HG03442 (cell line): ENCODE measurements at regions not wholly inside any gene's neighbourhood (a gene's known extent, or its start where the extent isn't known, plus 50 kb on each side); places are given as distances from the start of the nearest gene placed in this dataset.

ENCODE experiments used
- ATAC-seq: cut with Tn5 transposase; IDR thresholded peaks from one replicate; pipeline ENCODE4 v1.9.1; 2021; ENCODE audit warnings: mild to moderate bottlenecking, moderate library complexity; ENCODE audit not compliant: unreplicated experiment

DNA sequence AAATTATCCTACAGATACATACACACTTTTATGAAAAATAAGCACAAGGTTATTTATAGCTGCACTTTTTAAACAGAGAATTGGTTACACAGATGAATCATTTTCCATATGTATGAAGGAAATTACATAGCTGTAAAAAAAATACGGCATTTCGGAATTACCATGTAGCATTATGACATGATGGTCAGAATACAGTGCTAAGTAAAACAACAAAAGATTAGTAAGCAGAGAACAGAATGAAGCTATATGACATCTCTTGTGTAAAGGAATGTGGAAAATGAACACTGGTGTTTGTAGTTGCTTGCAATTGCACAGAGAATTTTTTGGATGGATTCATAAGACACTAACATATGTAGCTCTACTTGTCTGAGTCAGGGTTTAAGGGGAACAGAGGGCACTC lies 1222.0 kb upstream of the PRKX start:
- ATAC-seq, result no peak

- ATAC-seq, result no peak
These were observed 1219.3 kb upstream of the PRKX start for GRCh38 chrX:4932790-4933189.

- ATAC-seq, result no peak
These were observed 1217.0 kb upstream of the PRKX start for GRCh38 chrX:4930426-4930825.

DNA sequence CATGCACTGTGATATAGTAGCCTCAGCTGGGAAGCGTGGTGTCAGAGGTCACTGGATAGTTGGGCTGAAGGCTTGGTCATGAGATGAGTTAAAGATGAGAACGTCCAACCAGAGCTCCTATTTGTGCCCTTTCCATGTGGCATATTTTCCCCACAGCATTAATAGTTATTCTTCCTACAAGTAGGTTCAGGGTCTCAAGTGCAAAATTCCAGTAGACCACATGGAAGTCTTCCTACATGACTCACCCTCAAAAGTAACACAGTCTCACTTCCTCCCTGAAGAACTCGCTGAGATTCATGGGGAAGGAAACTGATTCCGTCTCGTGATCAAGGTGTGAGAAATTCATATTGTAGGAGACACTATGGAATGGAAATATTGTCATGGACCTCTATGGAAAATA lies 1212.5 kb upstream of the PRKX start:
- no peak for ATAC-seq

DNA sequence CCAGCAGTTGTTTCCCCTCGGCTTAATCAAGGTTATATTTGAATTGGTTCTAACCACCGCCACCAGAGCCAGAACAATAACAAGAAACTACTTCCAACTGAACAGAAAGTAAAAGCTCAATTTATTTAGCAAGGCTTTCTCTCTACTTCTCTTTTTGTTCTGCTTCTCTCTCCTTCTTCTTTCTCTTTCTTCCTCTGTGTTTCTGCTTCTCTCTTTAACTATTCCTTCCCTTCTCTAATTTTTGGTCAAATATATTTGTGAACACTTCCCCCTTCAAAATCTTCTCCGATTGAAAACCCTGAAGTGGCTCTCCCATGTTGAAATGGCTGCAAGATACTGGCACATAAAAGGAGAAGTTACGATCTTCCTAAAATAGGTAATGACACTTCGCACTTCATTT lies 1195.9 kb upstream of the PRKX start:
- no peak for ATAC-seq

- no peak for ATAC-seq
These were observed 1192.1 kb upstream of the PRKX start for GRCh38 chrX:4905576-4905975.

DNA sequence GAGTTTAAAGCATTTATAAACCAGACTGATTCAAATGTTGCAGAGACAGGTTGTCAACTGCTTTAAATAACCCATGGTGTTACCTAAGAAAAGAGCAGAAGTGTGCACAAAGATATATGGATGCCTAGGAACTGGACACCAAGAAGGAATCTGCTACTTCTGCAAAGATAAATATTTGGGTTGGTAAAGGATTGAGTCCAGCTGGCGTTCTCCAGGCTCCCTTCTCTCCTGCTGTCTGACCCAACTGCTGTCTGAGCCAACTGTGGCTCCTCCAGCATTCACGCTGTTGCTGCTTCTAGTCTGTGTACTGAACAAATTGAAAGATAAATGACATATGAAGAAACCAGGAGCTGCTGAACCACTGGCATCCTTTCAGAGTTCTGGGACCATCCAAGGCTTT lies 1167.8 kb upstream of the PRKX start:
- no peak for ATAC-seq

DNA sequence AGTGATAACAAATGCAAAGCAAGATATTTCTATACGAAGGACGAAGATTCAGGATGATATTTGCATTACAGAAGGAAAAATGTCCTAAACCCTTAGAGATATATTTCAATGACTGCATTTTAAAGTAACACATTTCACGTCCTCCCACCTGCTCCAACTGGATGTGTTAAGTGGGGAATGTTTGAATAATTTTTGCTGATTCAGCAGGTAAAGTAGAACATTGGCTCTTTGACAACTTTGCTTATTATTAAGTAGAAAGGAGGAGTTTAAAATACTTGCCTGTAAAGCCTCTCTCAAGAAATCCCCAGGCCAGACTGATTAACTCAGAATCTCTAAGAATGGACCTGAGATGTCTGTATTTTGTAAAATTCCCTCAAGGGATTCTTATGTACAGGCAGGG lies 1165.2 kb upstream of the PRKX start:
- ATAC-seq, result no peak

DNA sequence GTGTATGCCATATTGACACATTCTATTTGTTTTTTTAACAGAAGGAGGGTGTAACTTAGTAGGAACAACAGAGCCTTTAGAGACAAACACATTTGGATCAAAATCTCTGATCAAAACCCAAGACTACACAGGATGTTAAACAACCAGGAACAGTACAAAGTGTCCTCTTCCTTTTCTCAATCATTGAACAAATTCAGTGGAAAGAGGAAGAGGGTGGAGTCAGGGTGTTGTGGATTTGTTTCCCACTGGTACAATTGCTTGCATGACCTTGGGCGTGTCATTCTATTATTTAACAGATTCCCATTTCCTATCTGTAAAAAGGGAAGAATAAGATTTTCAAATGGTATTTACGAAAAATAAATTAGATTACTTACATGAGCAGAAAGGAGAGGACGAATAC lies 1162.8 kb upstream of the PRKX start:
- no peak for ATAC-seq

DNA sequence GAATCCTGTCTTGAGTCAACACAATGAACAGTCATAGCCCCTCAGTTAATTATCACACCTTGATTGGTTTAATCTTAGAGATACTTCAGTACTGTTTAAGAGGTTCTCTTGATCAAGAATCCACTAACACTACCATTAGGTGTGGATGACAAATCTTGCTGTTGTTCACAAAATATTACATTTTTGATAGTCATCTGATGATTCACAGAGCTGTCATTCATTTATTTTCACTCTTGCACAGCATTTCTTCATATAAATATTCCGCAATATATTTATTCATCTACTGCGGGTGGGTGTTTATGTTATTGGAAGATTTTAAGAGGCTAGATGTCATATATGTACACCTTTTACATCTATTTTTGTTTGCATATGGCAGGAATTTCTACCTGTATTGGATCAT lies 1138.1 kb upstream of the PRKX start:
- no peak for ATAC-seq

GRCh38 chrX:4850312-4850711 lies 1136.9 kb upstream of the PRKX start:
- no peak for ATAC-seq

DNA sequence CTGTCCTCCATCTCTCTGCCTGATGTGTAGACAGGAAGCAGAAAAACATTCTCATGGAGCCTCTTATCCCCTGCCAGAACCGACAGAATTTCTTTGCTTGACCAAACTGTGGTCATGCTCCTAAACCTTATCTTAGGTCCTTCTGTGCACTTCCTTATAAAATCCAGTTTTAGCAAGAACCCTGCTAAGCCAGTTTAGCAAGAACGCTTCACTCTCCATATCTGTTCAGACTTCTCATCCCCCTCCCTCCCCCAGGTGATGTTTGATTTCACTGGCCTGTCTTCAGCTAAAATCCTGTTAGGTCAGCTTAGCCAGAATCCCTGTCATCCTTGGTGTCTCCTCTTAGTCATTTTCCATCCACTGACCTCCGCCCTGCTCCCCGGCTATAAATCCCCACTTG lies 1130.9 kb upstream of the PRKX start:
- no peak for ATAC-seq

DNA sequence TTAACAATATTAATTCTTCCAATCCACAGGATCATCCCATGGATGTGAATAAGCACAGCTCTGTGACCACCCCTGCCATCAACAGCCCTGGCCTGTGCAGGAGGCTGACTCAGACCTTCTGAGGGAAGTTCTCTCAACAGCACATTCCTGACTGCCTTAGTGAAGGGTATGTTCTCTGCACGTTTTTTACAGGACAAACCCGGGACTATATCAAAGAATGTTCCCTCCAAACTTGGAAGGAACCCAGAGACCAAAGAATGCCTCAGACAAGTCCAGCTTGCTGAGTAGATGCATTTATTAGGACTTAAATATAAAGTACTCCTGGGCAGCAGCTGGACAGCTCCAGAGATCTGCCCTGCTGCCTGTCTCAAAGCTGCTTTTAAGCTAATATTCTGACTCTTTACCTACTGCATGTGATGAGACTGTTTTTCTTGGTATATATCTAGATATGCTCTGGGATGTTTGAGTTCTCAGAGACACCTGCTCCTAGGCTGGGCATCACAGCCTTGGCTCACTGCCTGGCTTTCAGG lies 1127.8 kb upstream of the PRKX start:
- ATAC-seq, result no peak

DNA sequence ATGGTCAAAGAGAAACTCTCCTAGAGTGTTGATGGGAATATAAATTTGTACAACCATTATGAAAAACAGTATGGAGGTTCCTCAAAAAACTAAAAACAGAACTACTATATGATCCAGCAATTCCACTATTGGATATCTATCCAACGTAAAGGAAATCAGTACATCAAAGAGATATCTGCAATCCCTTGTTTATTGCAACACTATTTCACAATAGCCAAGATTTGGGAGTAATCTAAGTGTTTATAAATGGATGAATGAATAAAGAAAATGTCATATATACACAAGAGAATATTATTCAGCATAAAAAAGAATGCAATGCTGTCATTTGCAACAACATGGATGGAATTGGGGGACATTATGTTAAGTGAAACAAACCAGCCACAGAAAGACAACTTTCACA lies 1118.1 kb upstream of the PRKX start:
- ATAC-seq, result no peak

GRCh38 chrX:4830880-4831557 lies 1117.6 kb upstream of the PRKX start:
- no peak for ATAC-seq

DNA sequence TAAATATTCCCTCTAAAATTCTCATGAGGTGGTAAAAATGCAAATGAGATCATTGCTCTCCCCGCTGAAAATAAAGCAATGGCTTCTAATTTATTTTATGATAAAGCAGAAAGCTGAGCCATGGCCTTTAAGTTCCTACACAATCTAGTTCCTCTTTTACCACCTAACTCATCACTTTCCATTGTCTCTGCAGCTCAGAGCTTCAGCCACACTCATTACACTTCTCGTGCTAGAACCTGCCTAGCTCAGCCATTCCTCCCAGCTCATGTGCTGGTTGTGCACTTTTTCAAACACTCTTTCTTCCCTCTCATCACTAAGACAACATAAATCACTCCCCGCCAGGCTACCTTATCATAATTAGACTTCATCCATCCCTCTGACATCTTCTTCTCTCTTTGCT lies 1112.1 kb upstream of the PRKX start:
- no peak for ATAC-seq

DNA sequence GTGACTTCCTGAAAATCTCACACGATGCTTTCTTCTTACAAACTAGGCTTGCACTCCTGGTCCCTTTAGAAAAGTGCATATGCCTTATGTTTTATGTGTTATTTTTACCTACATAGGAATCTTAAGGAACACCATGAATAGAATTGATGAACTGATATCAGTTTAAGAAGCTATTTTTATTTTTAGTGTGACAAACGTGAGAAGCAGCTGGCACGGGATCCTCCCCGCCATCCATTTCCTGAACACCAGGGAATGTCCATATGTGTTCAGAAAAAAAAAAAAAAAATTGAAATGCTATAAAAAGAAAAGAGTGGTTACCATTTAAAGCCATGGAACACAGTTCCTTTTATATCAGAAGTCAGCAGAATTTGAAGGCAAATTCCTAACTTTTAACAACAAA lies 1096.1 kb upstream of the PRKX start:
- ATAC-seq, result no peak

- no peak for ATAC-seq
These were observed 1092.1 kb upstream of the PRKX start for GRCh38 chrX:4805502-4805901.

GRCh38 chrX:4800756-4801155 lies 1087.3 kb upstream of the PRKX start:
- ATAC-seq, result no peak

GRCh38 chrX:4787971-4788370 lies 1074.5 kb upstream of the PRKX start:
- ATAC-seq, result no peak

- no peak for ATAC-seq
These were observed 1051.4 kb upstream of the PRKX start for GRCh38 chrX:4764888-4765287.

- ATAC-seq, result no peak
These were observed 1048.7 kb upstream of the PRKX start for GRCh38 chrX:4762196-4762595.

DNA sequence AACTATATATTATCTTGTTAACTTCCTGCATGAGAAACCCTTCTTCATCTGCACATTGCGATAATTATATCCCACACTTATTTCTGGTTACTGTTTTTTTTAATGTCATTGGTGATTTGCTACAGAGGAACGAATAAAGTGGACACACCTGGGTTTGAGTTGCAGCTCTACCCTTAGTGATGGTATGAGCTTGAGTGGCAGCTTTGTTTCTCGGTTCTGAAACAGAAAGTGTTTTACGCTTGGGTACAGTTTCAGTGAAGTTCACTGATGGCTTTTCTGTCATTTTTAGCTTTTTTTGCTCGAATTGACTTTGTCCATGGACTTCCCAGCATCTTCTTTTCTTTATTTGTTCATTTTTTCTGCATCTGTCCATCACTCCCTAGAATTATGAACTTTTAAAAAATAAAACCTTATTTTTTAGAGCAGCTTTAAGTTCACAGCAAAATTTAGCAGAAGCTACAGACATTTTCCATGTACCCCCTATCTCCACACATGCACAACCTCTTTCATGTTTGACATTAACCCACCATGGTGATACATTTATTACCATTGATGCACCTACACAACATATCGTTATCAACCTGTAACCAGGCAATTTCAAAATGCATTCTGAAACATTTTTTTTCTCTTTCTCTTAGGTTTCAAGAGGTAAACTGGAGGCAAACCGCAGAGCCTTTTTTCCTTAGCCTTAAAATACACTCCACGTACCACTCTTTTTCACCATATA lies 1041.6 kb upstream of the PRKX start:
- peak; percentile 76 for ATAC-seq
